ENCODE measurements at regions not wholly inside any gene's neighbourhood (a gene's known extent, or its start where the extent isn't known, plus 50 kb on each side); places are given as distances from the start of the nearest gene placed in this dataset.

- H3K27ac Mint-ChIP-seq: no peak overlapping the region
- H3K9me3 Mint-ChIP-seq (ENCODE audit: low read depth): peaks cover 6% of the 10 kb centered on the region
- peaks cover 23% of the 10 kb centered on the region for H3K27me3 Mint-ChIP-seq
- H3K4me1 Mint-ChIP-seq (ENCODE audit: low read depth): peaks cover 3% of the 10 kb centered on the region
- H3K36me3 Mint-ChIP-seq (ENCODE audit: insufficient read depth): no peaks in the 10 kb centered on the region
- H3K4me3 Mint-ChIP-seq (ENCODE audit: low read depth): no peak overlapping the region
- TF ChIP-seq, protein P1, sequence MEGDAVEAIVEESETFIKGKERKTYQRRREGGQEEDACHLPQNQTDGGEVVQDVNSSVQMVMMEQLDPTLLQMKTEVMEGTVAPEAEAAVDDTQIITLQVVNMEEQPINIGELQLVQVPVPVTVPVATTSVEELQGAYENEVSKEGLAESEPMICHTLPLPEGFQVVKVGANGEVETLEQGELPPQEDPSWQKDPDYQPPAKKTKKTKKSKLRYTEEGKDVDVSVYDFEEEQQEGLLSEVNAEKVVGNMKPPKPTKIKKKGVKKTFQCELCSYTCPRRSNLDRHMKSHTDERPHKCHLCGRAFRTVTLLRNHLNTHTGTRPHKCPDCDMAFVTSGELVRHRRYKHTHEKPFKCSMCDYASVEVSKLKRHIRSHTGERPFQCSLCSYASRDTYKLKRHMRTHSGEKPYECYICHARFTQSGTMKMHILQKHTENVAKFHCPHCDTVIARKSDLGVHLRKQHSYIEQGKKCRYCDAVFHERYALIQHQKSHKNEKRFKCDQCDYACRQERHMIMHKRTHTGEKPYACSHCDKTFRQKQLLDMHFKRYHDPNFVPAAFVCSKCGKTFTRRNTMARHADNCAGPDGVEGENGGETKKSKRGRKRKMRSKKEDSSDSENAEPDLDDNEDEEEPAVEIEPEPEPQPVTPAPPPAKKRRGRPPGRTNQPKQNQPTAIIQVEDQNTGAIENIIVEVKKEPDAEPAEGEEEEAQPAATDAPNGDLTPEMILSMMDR (IDR thresholded peaks at IDR 0.05; ENCODE audit: unreplicated experiment): no peak
- DNase-seq (ENCODE audit: low spot score, unreplicated experiment): no peak
Observed at GRCh38 chr2:129378186-129378585, 601.3 kb upstream of the RAB6C start.

- peaks cover 6% of the 10 kb centered on the region for H3K9me3 Mint-ChIP-seq (ENCODE audit: low read depth)
- no peak for DNase-seq (ENCODE audit: low spot score, unreplicated experiment)
- H3K36me3 Mint-ChIP-seq (ENCODE audit: insufficient read depth): no peaks in the 10 kb centered on the region
- peaks cover 29% of the 10 kb centered on the region for H3K27me3 Mint-ChIP-seq
- H3K4me3 Mint-ChIP-seq (ENCODE audit: low read depth): no peak overlapping the region
- no peak overlapping the region for H3K27ac Mint-ChIP-seq
- peaks cover 3% of the 10 kb centered on the region for H3K4me1 Mint-ChIP-seq (ENCODE audit: low read depth)
- TF ChIP-seq, protein P1 (IDR thresholded peaks at IDR 0.05; ENCODE audit: unreplicated experiment): no peak
Observed at GRCh38 chr2:129379411-129379810, 600.1 kb upstream of the RAB6C start.

DNA sequence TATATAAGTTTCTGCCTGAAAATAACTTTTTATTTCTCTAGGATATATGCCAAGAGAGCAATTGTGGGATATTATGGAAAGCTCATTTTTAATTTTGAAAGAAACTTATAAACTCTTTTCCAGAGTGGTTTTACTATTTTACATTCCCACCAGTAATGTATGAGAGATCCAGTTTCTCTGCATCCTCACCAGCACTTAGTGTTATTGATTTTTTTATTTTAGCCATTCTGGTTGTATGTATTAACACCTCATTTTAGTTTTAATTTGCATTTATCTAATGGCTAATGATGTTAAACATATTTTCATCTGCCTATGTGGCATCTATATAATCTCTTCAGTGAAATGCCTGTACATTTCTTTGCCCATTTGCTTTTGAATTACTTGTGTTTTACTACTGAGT lies 597.7 kb upstream of the RAB6C start:
- Mint-ChIP-seq H3K36me3 (ENCODE audit: insufficient read depth) (no peaks in the 10 kb centered on the region), H3K27me3 (peaks cover 24% of the 10 kb centered on the region), H3K9me3 (ENCODE audit: low read depth) (peaks cover 6% of the 10 kb centered on the region), H3K27ac (no peak overlapping the region), H3K4me3 (ENCODE audit: low read depth) (no peak overlapping the region), H3K4me1 (ENCODE audit: low read depth) (peaks cover 4% of the 10 kb centered on the region)
- TF ChIP-seq, protein P1 (IDR thresholded peaks at IDR 0.05; ENCODE audit: unreplicated experiment): no peak
- no peak for DNase-seq (ENCODE audit: low spot score, unreplicated experiment)

- no peak overlapping the region for H3K4me3 Mint-ChIP-seq (ENCODE audit: low read depth)
- DNase-seq (ENCODE audit: low spot score, unreplicated experiment): no peak
- no peak overlapping the region for H3K27ac Mint-ChIP-seq
- H3K27me3 Mint-ChIP-seq: peaks cover 3% of the 10 kb centered on the region
- peaks cover 5% of the 10 kb centered on the region for H3K9me3 Mint-ChIP-seq (ENCODE audit: low read depth)
- TF ChIP-seq, protein P1 (IDR thresholded peaks at IDR 0.05; ENCODE audit: unreplicated experiment): no peak
- H3K36me3 Mint-ChIP-seq (ENCODE audit: insufficient read depth): no peaks in the 10 kb centered on the region
- H3K4me1 Mint-ChIP-seq (ENCODE audit: low read depth): peaks cover 14% of the 10 kb centered on the region
Observed at GRCh38 chr2:129388870-129389269, 590.6 kb upstream of the RAB6C start.

- no peak for DNase-seq (ENCODE audit: low spot score, unreplicated experiment)
- peaks cover 3% of the 10 kb centered on the region for H3K27me3 Mint-ChIP-seq
- TF ChIP-seq, protein P1 (IDR thresholded peaks at IDR 0.05; ENCODE audit: unreplicated experiment): no peak
- H3K27ac Mint-ChIP-seq: no peak overlapping the region
- H3K36me3 Mint-ChIP-seq (ENCODE audit: insufficient read depth): no peaks in the 10 kb centered on the region
- no peak overlapping the region for H3K4me3 Mint-ChIP-seq (ENCODE audit: low read depth)
- peaks cover 3% of the 10 kb centered on the region for H3K4me1 Mint-ChIP-seq (ENCODE audit: low read depth)
- peaks cover 11% of the 10 kb centered on the region for H3K9me3 Mint-ChIP-seq (ENCODE audit: low read depth)
Observed at GRCh38 chr2:129393816-129394215, 585.6 kb upstream of the RAB6C start.
